Effector memory CD4-positive, alpha-beta T cell (primary cell): ENCODE measurements at regions not wholly inside any gene's neighbourhood (a gene's known extent, or its start where the extent isn't known, plus 50 kb on each side); places are given as distances from the start of the nearest gene placed in this dataset.

ENCODE experiments used
- DNase-seq, 3 donors: peaks; one replicate each; pipeline ENCODE4 v3.0.0-alpha.2; 2020
- H3K27ac ChIP-seq: 2 replicates; pipeline ENCODE4 v1.7.0; 2013; ENCODE audit warnings: mild to moderate bottlenecking, low read length, moderate library complexity; ENCODE audit not compliant: insufficient read depth, poor library complexity, severe bottlenecking
- H3K27me3 ChIP-seq: replicated peaks from 2 replicates; pipeline ENCODE4 v1.7.0; 2013; ENCODE audit warnings: mild to moderate bottlenecking, low read length; ENCODE audit not compliant: insufficient read depth, control insufficient read depth, poor library complexity, severe bottlenecking
- H3K36me3 ChIP-seq: 2 replicates; pipeline ENCODE4 v1.7.0; 2013; ENCODE audit warnings: mild to moderate bottlenecking, low read length, moderate library complexity; ENCODE audit not compliant: control insufficient read depth, insufficient read depth
- H3K4me1 ChIP-seq: 2 replicates; pipeline ENCODE4 v1.7.0; 2013; ENCODE audit warnings: low read length, mild to moderate bottlenecking; ENCODE audit not compliant: control insufficient read depth, insufficient read depth, poor library complexity, severe bottlenecking
- H3K4me3 ChIP-seq: 2 replicates; pipeline ENCODE4 v1.7.0; 2013; ENCODE audit warnings: low read length, low read depth, mild to moderate bottlenecking; ENCODE audit not compliant: insufficient read depth, poor library complexity, severe bottlenecking
- H3K9me3 ChIP-seq: 2 replicates; pipeline ENCODE4 v1.7.0; 2013; ENCODE audit warnings: mild to moderate bottlenecking, low read length, moderate library complexity; ENCODE audit not compliant: control insufficient read depth

GRCh38 chr15:95407534-95407933 lies 923.0 kb upstream of the NR2F2 start:
- H3K9me3 ChIP-seq, result no peaks in the 10 kb centered on the region
- H3K27me3 ChIP-seq, result no peaks in the 10 kb centered on the region
- no peak overlapping the region for H3K4me3 ChIP-seq
- H3K27ac ChIP-seq, result no peak overlapping the region
- H3K36me3 ChIP-seq, result no peaks in the 10 kb centered on the region
- no peak for DNase-seq
- no peaks in the 10 kb centered on the region for H3K4me1 ChIP-seq

- Histone ChIP-seq H3K4me1 (no peaks in the 10 kb centered on the region), H3K27ac (no peak overlapping the region), H3K9me3 (no peaks in the 10 kb centered on the region), H3K36me3 (no peaks in the 10 kb centered on the region), H3K27me3 (no peaks in the 10 kb centered on the region), H3K4me3 (no peak overlapping the region)
- no peak for DNase-seq
Observed at GRCh38 chr15:95409211-95409610, 921.3 kb upstream of the NR2F2 start.

GRCh38 chr15:95409626-95410310 lies 920.7 kb upstream of the NR2F2 start:
- Histone ChIP-seq H3K4me3 (no peak overlapping the region), H3K36me3 (no peaks in the 10 kb centered on the region), H3K4me1 (no peaks in the 10 kb centered on the region), H3K9me3 (no peaks in the 10 kb centered on the region), H3K27ac (no peak overlapping the region), H3K27me3 (no peaks in the 10 kb centered on the region)
- DNase-seq, result no peak

GRCh38 chr15:95410757-95411156 lies 919.7 kb upstream of the NR2F2 start:
- H3K4me1 ChIP-seq, result no peaks in the 10 kb centered on the region

GRCh38 chr15:95416576-95416975 lies 913.9 kb upstream of the NR2F2 start:
- H3K9me3 ChIP-seq, result no peaks in the 10 kb centered on the region
- H3K27me3 ChIP-seq, result no peaks in the 10 kb centered on the region
- no peaks in the 10 kb centered on the region for H3K4me1 ChIP-seq
- no peak overlapping the region for H3K27ac ChIP-seq
- no peaks in the 10 kb centered on the region for H3K36me3 ChIP-seq
- H3K4me3 ChIP-seq, result no peak overlapping the region
- no peak for DNase-seq

More at GRCh38 chr15:95410757-95411156, 919.7 kb upstream of the NR2F2 start:
- Histone ChIP-seq H3K27ac (no peak overlapping the region), H3K27me3 (no peaks in the 10 kb centered on the region), H3K9me3 (no peaks in the 10 kb centered on the region), H3K4me3 (no peak overlapping the region), H3K36me3 (no peaks in the 10 kb centered on the region)
- no peak for DNase-seq

- H3K27ac ChIP-seq, result no peak overlapping the region
- H3K4me3 ChIP-seq, result no peak overlapping the region
- no peaks in the 10 kb centered on the region for H3K27me3 ChIP-seq
- H3K36me3 ChIP-seq, result no peaks in the 10 kb centered on the region
- H3K9me3 ChIP-seq, result no peaks in the 10 kb centered on the region
- no peaks in the 10 kb centered on the region for H3K4me1 ChIP-seq
- DNase-seq, result no peak
Observed at GRCh38 chr15:95417761-95418160, 912.7 kb upstream of the NR2F2 start.

- no peak overlapping the region for H3K27ac ChIP-seq
- no peak for DNase-seq
- no peaks in the 10 kb centered on the region for H3K4me1 ChIP-seq
- H3K27me3 ChIP-seq, result no peaks in the 10 kb centered on the region
- H3K36me3 ChIP-seq, result no peaks in the 10 kb centered on the region
- H3K4me3 ChIP-seq, result no peak overlapping the region
- H3K9me3 ChIP-seq, result no peaks in the 10 kb centered on the region
Observed at GRCh38 chr15:95422255-95422654, 908.2 kb upstream of the NR2F2 start.

GRCh38 chr15:95425859-95426258 lies 904.6 kb upstream of the NR2F2 start:
- H3K27me3 ChIP-seq, result no peaks in the 10 kb centered on the region
- no peak for DNase-seq
- no peaks in the 10 kb centered on the region for H3K9me3 ChIP-seq
- H3K36me3 ChIP-seq, result no peaks in the 10 kb centered on the region
- no peak overlapping the region for H3K27ac ChIP-seq
- no peak overlapping the region for H3K4me3 ChIP-seq
- H3K4me1 ChIP-seq, result no peaks in the 10 kb centered on the region

- DNase-seq, result no peak
- Histone ChIP-seq H3K27ac (no peak overlapping the region), H3K4me1 (no peaks in the 10 kb centered on the region), H3K27me3 (no peaks in the 10 kb centered on the region), H3K36me3 (no peaks in the 10 kb centered on the region), H3K4me3 (no peak overlapping the region), H3K9me3 (no peaks in the 10 kb centered on the region)
Observed at GRCh38 chr15:95429345-95429744, 901.2 kb upstream of the NR2F2 start.

- Histone ChIP-seq H3K4me1 (no peaks in the 10 kb centered on the region), H3K4me3 (no peak overlapping the region), H3K27me3 (no peaks in the 10 kb centered on the region), H3K36me3 (no peaks in the 10 kb centered on the region), H3K9me3 (no peaks in the 10 kb centered on the region), H3K27ac (no peak overlapping the region)
- DNase-seq, result no peak
Observed at GRCh38 chr15:95431518-95431917, 899.0 kb upstream of the NR2F2 start.
